ENCODE measurements at regions not wholly inside any gene's neighbourhood (a gene's known extent, or its start where the extent isn't known, plus 50 kb on each side); places are given as distances from the start of the nearest gene placed in this dataset.

DNA sequence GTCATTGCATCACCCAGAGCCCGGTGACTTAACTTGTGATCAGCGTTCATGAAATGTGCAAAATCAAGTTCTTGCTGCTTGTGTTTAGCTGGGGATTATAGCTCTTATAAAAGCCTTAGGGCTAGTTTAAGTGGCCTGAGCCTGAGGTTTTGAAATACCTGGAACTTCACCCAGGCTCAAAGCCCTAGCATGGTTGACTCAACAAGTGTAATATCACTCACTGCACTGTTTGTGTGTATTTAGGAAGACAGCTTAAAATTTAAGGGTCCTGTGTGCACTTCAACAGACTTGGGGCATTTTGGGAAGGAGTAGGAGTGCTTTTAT is 489.5 kb downstream of the GATA3 start:
- TF ChIP-seq TCF3 (IDR thresholded peaks at IDR 0.05; ENCODE audit: borderline replicate concordance, insufficient read depth, low read depth, low read length) (no peak), USF1 (IDR thresholded peaks at IDR 0.05; ENCODE audit: borderline replicate concordance, extremely low read length, insufficient read depth, low read depth, low read length) (no peak)
- no peak for DNase-seq (ENCODE audit: low read depth, low spot score)
- intact Hi-C loops (cut with micrococcal nuclease; ENCODE audit: unreplicated experiment) = no loop called here
- Histone ChIP-seq H3K27ac (ENCODE audit: control insufficient read depth, insufficient read depth) (no peak overlapping the region), H3K79me2 (ENCODE audit: control insufficient read depth, insufficient read depth, low read length) (no peaks in the 10 kb centered on the region), H3K4me1 (ENCODE audit: control insufficient read depth, insufficient read depth, low read length) (no peaks in the 10 kb centered on the region), H2AFZ (ENCODE audit: control insufficient read depth, low read depth, low read length) (no peak overlapping the region), H3K9ac (ENCODE audit: control insufficient read depth, insufficient read depth, low read length) (no peak overlapping the region), H3K9me3 (replicated peaks; ENCODE audit: control insufficient read depth, insufficient read depth, low read length) (no peaks in the 10 kb centered on the region), H4K20me1 (ENCODE audit: control insufficient read depth, insufficient read depth) (no peaks in the 10 kb centered on the region), H3K4me2 (ENCODE audit: control insufficient read depth, insufficient read depth) (no peak overlapping the region), H3K4me3 (no peak overlapping the region), H3K27me3 (replicated peaks in 1 of 2; ENCODE audit: control insufficient read depth in 2 of 2, insufficient read depth in 2 of 2, low read length in 1 of 2) (no peaks in the 10 kb centered on the region; a peak in 1 of 4 replicates), H3K36me3 (ENCODE audit: control insufficient read depth in 2 of 2, insufficient read depth in 2 of 2, low read length in 1 of 2) (no peaks in the 10 kb centered on the region)
- in situ Hi-C loops (cut with MboI) = no loop called here
- whole genome bisulfite sequencing (ENCODE audit: insufficient coverage, insufficient replicate concordance, low lambda C conversion rate, missing lambda C conversion rate) = 65% methylated on average over 2 of the region's 2 CpGs
- no peak for ATAC-seq
- ChIA-PET RAD21 (ENCODE audit: unreplicated experiment) (no interaction called here), SMC1A (ENCODE audit: uncharacterized antibody, unreplicated experiment) (interaction anchor here (0.7 kb wide), 1 partner anchor 31 kb away, joined by 3 read pairs; no protein-coding TSS in a partner anchor), CTCF (interaction anchor here (1.4 kb wide), 1 partner anchor 17 kb away, joined by 4 read pairs; no protein-coding TSS in a partner anchor), POLR2A (no interaction called here)
- no TSS peak for BruUV-seq (replicated peaks)
- FAIRE-seq = no peak

GRCh38 chr10:8544500-8544899 is 490.0 kb downstream of the GATA3 start:
- no peaks in the 10 kb centered on the region for H3K79me2 ChIP-seq (ENCODE audit: control insufficient read depth, insufficient read depth, low read length)
- no peak for DNase-seq (ENCODE audit: low read depth, low spot score)
- no peaks in the 10 kb centered on the region for H3K4me1 ChIP-seq (ENCODE audit: control insufficient read depth, insufficient read depth, low read length)
- H3K4me3 ChIP-seq = no peak overlapping the region
- intact Hi-C loops (cut with micrococcal nuclease; ENCODE audit: unreplicated experiment) = no loop called here
- WGBS (ENCODE audit: insufficient coverage, insufficient replicate concordance, low lambda C conversion rate, missing lambda C conversion rate) = 32% methylated on average over 6 of the region's 6 CpGs
- ChIA-PET POLR2A (no interaction called here), CTCF (interaction anchor here (1.4 kb wide), 1 partner anchor 17 kb away, joined by 4 read pairs; no protein-coding TSS in a partner anchor), SMC1A (ENCODE audit: uncharacterized antibody, unreplicated experiment) (no interaction called here), RAD21 (ENCODE audit: unreplicated experiment) (no interaction called here)
- no peaks in the 10 kb centered on the region for H3K36me3 ChIP-seq (ENCODE audit: control insufficient read depth in 2 of 2, insufficient read depth in 2 of 2, low read length in 1 of 2)
- no peak overlapping the region for H3K4me2 ChIP-seq (ENCODE audit: control insufficient read depth, insufficient read depth)
- ATAC-seq = no peak
- H3K9me3 ChIP-seq (replicated peaks; ENCODE audit: control insufficient read depth, insufficient read depth, low read length) = no peaks in the 10 kb centered on the region
- no peak overlapping the region for H3K9ac ChIP-seq (ENCODE audit: control insufficient read depth, insufficient read depth, low read length)
- H3K27ac ChIP-seq (ENCODE audit: control insufficient read depth, insufficient read depth) = no peak overlapping the region
- no peak for FAIRE-seq
- in situ Hi-C loops (cut with MboI) = no loop called here
- H4K20me1 ChIP-seq (ENCODE audit: control insufficient read depth, insufficient read depth) = no peaks in the 10 kb centered on the region
- H2AFZ ChIP-seq (ENCODE audit: control insufficient read depth, low read depth, low read length) = no peak overlapping the region
- no TSS peak for BruUV-seq (replicated peaks)
- TF ChIP-seq ZZZ3 (IDR thresholded peaks at IDR 0.05; ENCODE audit: control insufficient read depth, insufficient read length, low read depth) (no peak), NFXL1 (IDR thresholded peaks at IDR 0.05; ENCODE audit: borderline replicate concordance) (no peak), CBFB (IDR thresholded peaks at IDR 0.05; ENCODE audit: low read depth) (no peak), NRF1 (conservative IDR thresholded peaks at IDR 0.05; ENCODE audit: low read depth, low read length) (no peak), ZNF384 (IDR thresholded peaks at IDR 0.05; ENCODE audit: borderline replicate concordance, low read depth, low read length) (no peak), IRF4 (IDR thresholded peaks at IDR 0.05; ENCODE audit: low read depth, low read length) (no peak), NFYB (IDR thresholded peaks at IDR 0.05; ENCODE audit: insufficient read depth, low read depth, low read length) (no peak), MEF2A (IDR thresholded peaks at IDR 0.05; ENCODE audit: insufficient read depth, low read depth, low read length) (no peak)
- TF ChIP-seq, protein P1, sequence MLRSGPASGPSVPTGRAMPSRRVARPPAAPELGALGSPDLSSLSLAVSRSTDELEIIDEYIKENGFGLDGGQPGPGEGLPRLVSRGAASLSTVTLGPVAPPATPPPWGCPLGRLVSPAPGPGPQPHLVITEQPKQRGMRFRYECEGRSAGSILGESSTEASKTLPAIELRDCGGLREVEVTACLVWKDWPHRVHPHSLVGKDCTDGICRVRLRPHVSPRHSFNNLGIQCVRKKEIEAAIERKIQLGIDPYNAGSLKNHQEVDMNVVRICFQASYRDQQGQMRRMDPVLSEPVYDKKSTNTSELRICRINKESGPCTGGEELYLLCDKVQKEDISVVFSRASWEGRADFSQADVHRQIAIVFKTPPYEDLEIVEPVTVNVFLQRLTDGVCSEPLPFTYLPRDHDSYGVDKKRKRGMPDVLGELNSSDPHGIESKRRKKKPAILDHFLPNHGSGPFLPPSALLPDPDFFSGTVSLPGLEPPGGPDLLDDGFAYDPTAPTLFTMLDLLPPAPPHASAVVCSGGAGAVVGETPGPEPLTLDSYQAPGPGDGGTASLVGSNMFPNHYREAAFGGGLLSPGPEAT (IDR thresholded peaks at IDR 0.05; ENCODE audit: low read depth) = no peak
- no peaks in the 10 kb centered on the region; a peak in 1 of 4 replicates for H3K27me3 ChIP-seq (replicated peaks in 1 of 2; ENCODE audit: control insufficient read depth in 2 of 2, insufficient read depth in 2 of 2, low read length in 1 of 2)
